Ovary (tissue), 7 donors: ENCODE measurements at regions not wholly inside any gene's neighbourhood (a gene's known extent, or its start where the extent isn't known, plus 50 kb on each side); places are given as distances from the start of the nearest gene placed in this dataset.
"Not testable (repeated sequence)": the region's sequence is repeated elsewhere in the genome, so short reads cannot be mapped to it uniquely, and the experiment has no call there.

Experiments
- DNase-seq, 5 donors: peaks; one replicate each; pipeline ENCODE4 v3.0.0-alpha.2; 2019 to 2020
- H3K27ac ChIP-seq, 2 donors: fragments of 200-600 bp; one replicate each; pipeline versions ENCODE4 v1.5.1 to v1.8.0; 2019 to 2022
- H3K27me3 ChIP-seq: fragments of 200-600 bp; one replicate; pipeline ENCODE4 v1.8.0; 2022
- H3K36me3 ChIP-seq: fragments of 200-600 bp; sonication (generic); one replicate; pipeline ENCODE4 v1.5.1; 2019
- H3K4me1 ChIP-seq: one replicate; pipeline ENCODE4 v1.8.1; 2013; ENCODE audit warnings: mild to moderate bottlenecking, moderate library complexity; ENCODE audit not compliant: insufficient read depth
- H3K4me3 ChIP-seq: fragments of 200-600 bp; sonication (generic); one replicate; pipeline ENCODE4 v1.5.1; 2017
- H3K9me3 ChIP-seq, 2 donors: fragments of 200-600 bp in 1 of 2; sonication (generic) in 1 of 2; one replicate each; pipeline versions ENCODE4 v1.5.1 to v1.8.1; 2013 to 2019; ENCODE audit warnings: mild to moderate bottlenecking in 1 of 2, moderate library complexity in 1 of 2
- CTCF ChIP-seq, 3 donors: fragments of 450-650 bp in 2 of 3; fragments of 200-600 bp in 1 of 3; IDR thresholded peaks; one replicate each; pipeline versions ENCODE4 v1.5.1 to v1.8.0; 2016 to 2022; ENCODE audit warnings: antibody characterized with exemption in 3 of 3, mild to moderate bottlenecking in 1 of 3
- EP300 ChIP-seq: sonication (generic); formaldehyde crosslinking; IDR thresholded peaks from one replicate; pipeline ENCODE4 v1.6.1; 2017; ENCODE audit warnings: antibody characterized with exemption
- POLR2A ChIP-seq: fragments of 450-650 bp; IDR thresholded peaks from one replicate; pipeline ENCODE4 v1.6.1; 2017; ENCODE audit warnings: antibody characterized with exemption, mild to moderate bottlenecking, moderate library complexity
- WGBS, 3 donors: extraction: QIAGEN DNeasy Blood & Tissue Kit in 1 of 3; methylation state at CpG; one replicate each; pipeline versions ENCODE4 v1.1.5 to v1.1.7; 2013 to 2017; 5-methylcytosine and 5-hydroxymethylcytosine counted together
- intact Hi-C, 4 donors: fragments of 100-400 bp; cut with DNase I; formaldehyde crosslinking; loops; one replicate each; pipeline versions ENCODE4 v1.11.0 to v1.15.1; 2022 to 2023
- donor health status: DM: no; HTN: no; CAD: no; lungs with moderate emphysema.
- donor health status: DM: no; HTN: no; CAD: no.
- donor health status: Bipolar disorder and iron deficiency.
- donor health status: DM: no; HTN: no; CAD: no.
- donor health status: DM: yes; HTN: yes; CAD: no.

GRCh38 chr12:116376354-116377193 lies 99.1 kb upstream of the MED13L start:
- intact Hi-C loops, result no loop called here
- Histone ChIP-seq H3K4me3 (no peak overlapping the region), H3K27me3 (no peaks in the 10 kb centered on the region), H3K9me3 (no peaks in the 10 kb centered on the region), H3K36me3 (no peaks in the 10 kb centered on the region), H3K27ac (no peak overlapping the region), H3K4me1 (peaks cover 4% of the 10 kb centered on the region)
- 54 to 60% (median 57%) methylated on average over 11 of the region's 11 CpGs for WGBS, 3 donors
- TF ChIP-seq CTCF (IDR thresholded peaks at IDR 0.05) (no peak), EP300 (no peak), POLR2A (no peak)
- no peak for DNase-seq

- H3K4me3 ChIP-seq, H3K27me3 ChIP-seq, H3K9me3 ChIP-seq, intact Hi-C loops, H3K4me1 ChIP-seq, H3K27ac ChIP-seq, DNase-seq, H3K36me3 ChIP-seq: not testable (repeated sequence)
- 62 to 79% (median 67%) methylated on average over 6 of the region's 6 CpGs for WGBS, 3 donors
Observed at GRCh38 chr12:116377194-116377571, 99.7 kb upstream of the MED13L start.

GRCh38 chr12:116378002-116378401 lies 100.5 kb upstream of the MED13L start:
- Histone ChIP-seq H3K4me1 (peaks cover 15% of the 10 kb centered on the region), H3K36me3 (no peaks in the 10 kb centered on the region), H3K27ac (no peak overlapping the region), H3K4me3 (no peak overlapping the region), H3K27me3 (no peaks in the 10 kb centered on the region), H3K9me3 (no peaks in the 10 kb centered on the region)
- no peak for DNase-seq
- intact Hi-C loops, result no loop called here
- no peak for TF ChIP-seq POLR2A
- TF ChIP-seq EP300, result no peak
- 80 to 84% (median 82%) methylated on average over 11 of the region's 11 CpGs for WGBS, 3 donors

- intact Hi-C loops, result no loop called here
- whole genome bisulfite sequencing, 3 donors, result 86 to 94% (median 91%) methylated on average over 4 of the region's 4 CpGs
- Histone ChIP-seq H3K4me3 (no peak overlapping the region), H3K4me1 (peaks cover 19% of the 10 kb centered on the region), H3K9me3 (no peaks in the 10 kb centered on the region), H3K27me3 (no peaks in the 10 kb centered on the region), H3K27ac (no peak overlapping the region), H3K36me3 (no peaks in the 10 kb centered on the region)
- TF ChIP-seq EP300, result no peak
- TF ChIP-seq POLR2A, result no peak
- TF ChIP-seq CTCF (IDR thresholded peaks at IDR 0.05), result no peak
- DNase-seq, result no peak
Observed at GRCh38 chr12:116380108-116380507, 102.6 kb upstream of the MED13L start.

- H3K4me3 ChIP-seq, DNase-seq, H3K36me3 ChIP-seq, H3K9me3 ChIP-seq, intact Hi-C loops, H3K27ac ChIP-seq, H3K27me3 ChIP-seq: not testable (repeated sequence)
- H3K4me1 ChIP-seq, result peaks cover 19% of the 10 kb centered on the region
- WGBS, 3 donors, result 89 to 100% (median 95%) methylated on average over 1 of the region's 1 CpG
Observed at GRCh38 chr12:116380740-116381139, 103.2 kb upstream of the MED13L start.

GRCh38 chr12:116381240-116381743 lies 103.8 kb upstream of the MED13L start:
- TF ChIP-seq POLR2A (no peak), CTCF (IDR thresholded peaks at IDR 0.05) (no peak), EP300 (no peak)
- Histone ChIP-seq H3K4me3 (no peak overlapping the region), H3K27me3 (no peaks in the 10 kb centered on the region), H3K9me3 (no peaks in the 10 kb centered on the region), H3K36me3 (no peaks in the 10 kb centered on the region), H3K27ac (no peak overlapping the region), H3K4me1 (peaks cover 19% of the 10 kb centered on the region)
- intact Hi-C loops, result no loop called here
- DNase-seq, result no peak
- 27 to 48% (median 40%) methylated on average over 14 of the region's 14 CpGs for WGBS, 3 donors
